ENCODE measurements at regions not wholly inside any gene's neighbourhood (a gene's known extent, or its start where the extent isn't known, plus 50 kb on each side); places are given as distances from the start of the nearest gene placed in this dataset.

- intact Hi-C loops (cut with DNase I): no loop called here
- peaks cover 0 to 17% (median 9%) of the 10 kb centered on the region in 4 donors for H3K4me1 ChIP-seq
- TF ChIP-seq, protein P1, sequence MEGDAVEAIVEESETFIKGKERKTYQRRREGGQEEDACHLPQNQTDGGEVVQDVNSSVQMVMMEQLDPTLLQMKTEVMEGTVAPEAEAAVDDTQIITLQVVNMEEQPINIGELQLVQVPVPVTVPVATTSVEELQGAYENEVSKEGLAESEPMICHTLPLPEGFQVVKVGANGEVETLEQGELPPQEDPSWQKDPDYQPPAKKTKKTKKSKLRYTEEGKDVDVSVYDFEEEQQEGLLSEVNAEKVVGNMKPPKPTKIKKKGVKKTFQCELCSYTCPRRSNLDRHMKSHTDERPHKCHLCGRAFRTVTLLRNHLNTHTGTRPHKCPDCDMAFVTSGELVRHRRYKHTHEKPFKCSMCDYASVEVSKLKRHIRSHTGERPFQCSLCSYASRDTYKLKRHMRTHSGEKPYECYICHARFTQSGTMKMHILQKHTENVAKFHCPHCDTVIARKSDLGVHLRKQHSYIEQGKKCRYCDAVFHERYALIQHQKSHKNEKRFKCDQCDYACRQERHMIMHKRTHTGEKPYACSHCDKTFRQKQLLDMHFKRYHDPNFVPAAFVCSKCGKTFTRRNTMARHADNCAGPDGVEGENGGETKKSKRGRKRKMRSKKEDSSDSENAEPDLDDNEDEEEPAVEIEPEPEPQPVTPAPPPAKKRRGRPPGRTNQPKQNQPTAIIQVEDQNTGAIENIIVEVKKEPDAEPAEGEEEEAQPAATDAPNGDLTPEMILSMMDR (IDR thresholded peaks at IDR 0.05): no peak
- TF ChIP-seq POLR2AphosphoS5 (IDR thresholded peaks at IDR 0.05) (no peak), POLR2A (IDR thresholded peaks at IDR 0.05; ENCODE audit: low read depth) (no peak), EP300 (IDR thresholded peaks at IDR 0.05) (no peak)
- H3K36me3 ChIP-seq: no peaks in the 10 kb centered on the region
- H3K4me3 ChIP-seq: no peak overlapping the region
- WGBS: 39% methylated on average over 1 of the region's 1 CpG
- H3K27ac ChIP-seq (replicated peaks in 1 of 4): no peak overlapping the region
- H3K27me3 ChIP-seq: no peaks in the 10 kb centered on the region
- no peak for DNase-seq (ENCODE audit: extremely low spot score)
- H3K9me3 ChIP-seq: no peaks in the 10 kb centered on the region
Measured at GRCh38 chr5:15447209-15447608, 52.8 kb upstream of the FBXL7 start.

GRCh38 chr5:15446552-15446951 lies 53.4 kb upstream of the FBXL7 start:
- no peak overlapping the region for H3K4me3 ChIP-seq
- no peak for DNase-seq (ENCODE audit: extremely low spot score)
- no peaks in the 10 kb centered on the region for H3K36me3 ChIP-seq
- no peak overlapping the region for H3K27ac ChIP-seq (replicated peaks in 1 of 4)
- intact Hi-C loops (cut with DNase I): no loop called here
- H3K4me1 ChIP-seq: peaks cover 0 to 10% (median 3%) of the 10 kb centered on the region in 4 donors
- no peaks in the 10 kb centered on the region for H3K9me3 ChIP-seq
- TF ChIP-seq EP300 (IDR thresholded peaks at IDR 0.05) (no peak), POLR2A (IDR thresholded peaks at IDR 0.05; ENCODE audit: low read depth) (no peak), POLR2AphosphoS5 (IDR thresholded peaks at IDR 0.05) (no peak)
- TF ChIP-seq, protein P1 (IDR thresholded peaks at IDR 0.05): no peak
- no peaks in the 10 kb centered on the region for H3K27me3 ChIP-seq

- Histone ChIP-seq H3K27ac (replicated peaks in 1 of 4) (no peak overlapping the region), H3K27me3 (no peaks in the 10 kb centered on the region), H3K4me3 (no peak overlapping the region), H3K4me1 (peaks cover 0 to 18% (median 15%) of the 10 kb centered on the region in 4 donors), H3K9me3 (no peaks in the 10 kb centered on the region), H3K36me3 (no peaks in the 10 kb centered on the region)
- no peak for DNase-seq (ENCODE audit: extremely low spot score)
- 87% methylated on average over 1 of the region's 1 CpG for WGBS
- TF ChIP-seq, protein P1 (IDR thresholded peaks at IDR 0.05): no peak
- TF ChIP-seq POLR2A (IDR thresholded peaks at IDR 0.05; ENCODE audit: low read depth) (no peak), POLR2AphosphoS5 (IDR thresholded peaks at IDR 0.05) (no peak), EP300 (IDR thresholded peaks at IDR 0.05) (no peak)
- intact Hi-C loops (cut with DNase I): no loop called here
Measured at GRCh38 chr5:15442193-15442570, 57.8 kb upstream of the FBXL7 start.

GRCh38 chr5:15441433-15442192 lies 58.4 kb upstream of the FBXL7 start:
- intact Hi-C loops (cut with DNase I): no loop called here
- 80% methylated on average over 6 of the region's 6 CpGs for WGBS
- H3K4me1 ChIP-seq: peaks cover 0 to 18% (median 15%) of the 10 kb centered on the region in 4 donors
- DNase-seq (ENCODE audit: extremely low spot score): no peak
- H3K27ac ChIP-seq (replicated peaks in 1 of 4): no peak overlapping the region
- no peaks in the 10 kb centered on the region for H3K27me3 ChIP-seq
- no peaks in the 10 kb centered on the region for H3K9me3 ChIP-seq
- no peak overlapping the region for H3K4me3 ChIP-seq
- no peaks in the 10 kb centered on the region for H3K36me3 ChIP-seq
- TF ChIP-seq, protein P1 (IDR thresholded peaks at IDR 0.05): no peak
- TF ChIP-seq POLR2A (IDR thresholded peaks at IDR 0.05; ENCODE audit: low read depth): no peak
- no peak for TF ChIP-seq POLR2AphosphoS5 (IDR thresholded peaks at IDR 0.05)
- TF ChIP-seq EP300 (IDR thresholded peaks at IDR 0.05): no peak

DNA sequence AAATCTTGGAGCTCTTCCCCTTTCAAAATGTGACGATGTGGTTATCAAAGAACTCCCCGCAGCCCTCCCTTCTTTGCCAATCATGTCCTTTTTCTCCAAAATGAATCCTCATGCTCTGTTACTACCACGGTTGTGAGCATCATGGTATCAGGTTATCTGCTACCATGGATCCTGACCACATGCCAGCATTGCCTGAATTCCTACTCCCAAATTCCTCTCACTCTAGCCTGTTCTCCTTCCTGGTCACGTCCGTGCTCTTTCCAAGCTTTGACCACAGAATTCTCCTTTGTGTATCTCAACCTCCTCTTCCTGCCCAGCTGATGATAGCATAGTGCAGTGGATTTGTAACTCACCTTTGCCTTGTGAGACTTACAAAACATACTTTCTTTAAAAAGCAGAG lies 59.5 kb upstream of the FBXL7 start:
- Histone ChIP-seq H3K27me3 (no peaks in the 10 kb centered on the region), H3K4me3 (no peak overlapping the region), H3K9me3 (no peaks in the 10 kb centered on the region), H3K4me1 (peaks cover 0 to 18% (median 15%) of the 10 kb centered on the region in 4 donors), H3K27ac (replicated peaks in 1 of 4) (no peak overlapping the region), H3K36me3 (no peaks in the 10 kb centered on the region)
- WGBS: 62% methylated on average over 5 of the region's 5 CpGs
- intact Hi-C loops (cut with DNase I): no loop called here
- TF ChIP-seq POLR2AphosphoS5 (IDR thresholded peaks at IDR 0.05): no peak
- TF ChIP-seq EP300 (IDR thresholded peaks at IDR 0.05): no peak
- no peak for TF ChIP-seq POLR2A (IDR thresholded peaks at IDR 0.05; ENCODE audit: low read depth)
- TF ChIP-seq, protein P1 (IDR thresholded peaks at IDR 0.05): no peak
- DNase-seq (ENCODE audit: extremely low spot score): no peak

All from esophagus muscularis mucosa (tissue), 4 donors.